Stimulated activated CD4-positive, alpha-beta T cell treated with anti-CD3 and anti-CD28 coated beads, Interleukin-12 subunit alpha, Interleukin-12 subunit beta, amount 100 ng/mL, for 4 hours (primary cell): ENCODE measurements at regions not wholly inside any gene's neighbourhood (a gene's known extent, or its start where the extent isn't known, plus 50 kb on each side); places are given as distances from the start of the nearest gene placed in this dataset.
"Not testable (repeated sequence)": the region's sequence is repeated elsewhere in the genome, so short reads cannot be mapped to it uniquely, and the experiment has no call there.

Experiments
- DNase-seq: peaks from one replicate; pipeline ENCODE4 v3.0.0-alpha.2; 2020

- no peak for DNase-seq
Measured at GRCh38 chr3:5874931-5875341, 687.4 kb downstream of the EDEM1 start.

DNA sequence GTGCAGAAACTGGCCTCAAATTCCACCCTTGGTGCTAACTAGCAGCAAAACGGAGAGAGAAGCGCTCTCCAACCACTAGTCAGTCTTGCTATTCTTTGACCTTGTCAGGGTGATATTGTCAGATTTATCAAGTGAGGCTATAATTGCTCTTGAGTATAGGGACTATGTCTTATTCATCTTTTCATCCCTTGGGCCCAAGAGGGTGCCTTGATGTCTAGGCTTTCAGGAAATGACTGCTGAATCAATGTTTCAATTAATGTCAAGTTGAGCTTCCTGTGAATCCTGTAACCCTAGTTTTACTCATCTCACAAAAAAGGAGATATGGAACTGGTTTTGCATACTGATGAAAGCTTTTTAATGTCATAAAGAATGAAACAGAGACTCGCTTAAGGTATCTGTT lies 701.3 kb downstream of the EDEM1 start:
- DNase-seq = no peak

DNA sequence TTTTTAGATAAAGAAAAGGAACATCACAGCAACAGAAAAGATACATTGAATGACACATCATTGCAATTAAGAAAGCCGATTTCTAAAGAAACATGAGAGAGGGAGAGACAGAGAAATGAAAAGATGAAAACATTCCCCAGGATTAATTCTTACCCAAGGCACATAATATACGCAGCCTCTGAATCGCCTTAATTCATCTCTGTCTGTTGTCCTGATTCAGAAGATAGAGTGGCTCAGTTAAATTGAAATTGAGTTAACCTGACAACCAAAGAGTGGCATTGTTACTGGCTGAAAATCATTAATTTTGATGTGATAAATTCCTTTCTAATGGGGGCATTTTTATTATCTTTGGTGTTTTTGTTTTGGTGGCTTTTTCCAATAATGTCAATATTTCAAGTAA lies 701.9 kb downstream of the EDEM1 start:
- no peak for DNase-seq

- DNase-seq = no peak
Measured at GRCh38 chr3:5891711-5892110, 704.2 kb downstream of the EDEM1 start.

- no peak for DNase-seq
Measured at GRCh38 chr3:5898106-5898505, 710.6 kb downstream of the EDEM1 start.

DNA sequence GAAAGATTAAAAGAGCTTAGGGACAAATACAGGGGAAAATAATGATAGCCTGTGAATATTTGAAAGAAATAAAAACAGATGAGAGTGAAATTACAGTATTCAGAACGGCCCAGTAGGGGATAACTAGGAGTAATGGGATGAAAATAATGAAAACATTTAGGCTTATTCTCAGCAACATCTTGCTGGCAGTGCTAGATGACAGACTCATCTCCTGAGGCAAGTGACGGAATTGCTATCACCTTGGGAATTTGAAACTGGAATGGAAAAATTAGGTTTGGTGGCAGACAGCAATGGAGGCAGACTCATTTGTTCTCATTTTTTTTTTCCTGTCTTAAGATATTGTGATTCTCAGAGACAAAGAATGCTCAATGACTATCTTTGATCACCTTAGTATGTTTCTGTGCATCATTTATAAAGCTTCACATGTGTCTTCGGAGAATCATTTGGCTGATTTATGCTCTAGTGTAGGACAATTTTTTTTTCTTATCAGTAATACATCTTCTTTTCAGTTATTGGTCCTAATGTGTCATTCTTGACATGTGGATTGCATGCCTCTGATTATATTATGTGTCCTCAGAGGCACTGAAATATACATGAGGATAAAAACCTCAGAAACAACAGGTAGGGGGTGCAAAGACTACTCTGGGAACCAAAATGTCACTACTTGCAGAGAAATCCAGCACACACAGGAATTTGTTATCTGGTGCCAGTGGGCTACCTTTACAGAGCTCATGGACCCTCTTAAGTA lies 711.7 kb downstream of the EDEM1 start:
- DNase-seq = no peak

DNA sequence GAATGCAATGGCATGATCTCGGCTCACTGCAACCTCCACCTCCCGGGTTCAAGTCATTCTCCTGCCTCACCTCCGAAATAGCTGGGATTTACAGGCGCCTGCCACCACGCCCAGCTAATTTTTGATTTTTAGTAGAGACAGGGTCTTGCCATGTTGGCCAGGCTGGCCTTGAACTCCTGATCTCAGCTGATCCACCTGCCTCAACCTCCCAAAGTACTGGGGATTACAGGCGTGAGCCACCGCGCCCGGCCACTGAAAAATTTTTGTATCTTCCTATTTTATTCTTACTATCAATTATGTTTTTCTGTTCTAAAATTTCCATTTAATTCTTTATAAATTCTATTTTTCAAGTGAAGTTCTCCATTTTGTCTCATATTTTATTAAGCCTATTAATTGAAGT lies 730.4 kb downstream of the EDEM1 start:
- no peak for DNase-seq

- no peak for DNase-seq
Measured at GRCh38 chr3:5918626-5919025, 731.1 kb downstream of the EDEM1 start.

GRCh38 chr3:5929027-5929426 lies 741.5 kb downstream of the EDEM1 start:
- DNase-seq = no peak

DNA sequence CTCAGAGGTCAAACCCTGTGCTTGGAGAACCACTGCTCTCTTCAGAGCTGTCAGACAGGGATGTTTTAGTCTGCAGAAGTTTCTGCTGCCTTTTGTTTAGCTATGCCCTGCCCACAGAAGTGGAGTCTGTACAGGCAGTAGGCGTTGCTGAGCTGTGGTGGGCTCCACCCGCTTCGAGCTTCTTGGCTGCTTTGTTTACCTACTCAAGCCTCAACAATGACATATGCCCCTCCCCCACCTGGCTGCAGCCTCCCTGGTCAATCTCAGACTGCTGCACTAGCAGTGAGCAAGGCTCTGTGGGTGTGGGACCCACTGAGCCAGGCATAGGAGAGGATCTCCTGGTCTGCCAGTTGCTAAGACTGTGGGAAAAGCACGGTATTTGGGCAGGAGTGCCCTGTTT lies 756.6 kb downstream of the EDEM1 start:
- DNase-seq = not testable (repeated sequence)

- no peak for DNase-seq
Measured at GRCh38 chr3:5948084-5948483, 760.6 kb downstream of the EDEM1 start.

- no peak for DNase-seq
Measured at GRCh38 chr3:5951026-5951425, 763.5 kb downstream of the EDEM1 start.

DNA sequence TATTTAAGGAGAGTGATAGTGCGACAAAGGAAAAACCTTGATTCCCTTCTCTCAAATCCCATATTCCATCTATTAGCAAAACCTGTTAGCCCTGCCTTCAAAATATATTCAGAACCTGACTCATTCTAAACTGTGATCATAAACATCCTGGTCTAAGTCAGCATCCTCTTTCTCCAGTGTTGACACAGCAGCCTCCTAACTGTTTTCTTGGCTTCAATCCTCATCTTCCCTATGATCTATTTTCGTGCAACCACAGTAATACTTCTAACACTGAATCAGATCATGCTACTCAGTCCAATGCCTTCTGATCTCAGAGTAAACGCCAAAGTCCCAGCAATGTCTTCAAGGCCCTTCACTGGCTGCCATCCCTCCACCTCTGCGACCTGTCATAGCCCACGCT lies 785.1 kb downstream of the EDEM1 start:
- DNase-seq = no peak

GRCh38 chr3:5974630-5975322 lies 787.3 kb downstream of the EDEM1 start:
- no peak for DNase-seq

GRCh38 chr3:5977331-5977730 lies 789.8 kb downstream of the EDEM1 start:
- no peak for DNase-seq

DNA sequence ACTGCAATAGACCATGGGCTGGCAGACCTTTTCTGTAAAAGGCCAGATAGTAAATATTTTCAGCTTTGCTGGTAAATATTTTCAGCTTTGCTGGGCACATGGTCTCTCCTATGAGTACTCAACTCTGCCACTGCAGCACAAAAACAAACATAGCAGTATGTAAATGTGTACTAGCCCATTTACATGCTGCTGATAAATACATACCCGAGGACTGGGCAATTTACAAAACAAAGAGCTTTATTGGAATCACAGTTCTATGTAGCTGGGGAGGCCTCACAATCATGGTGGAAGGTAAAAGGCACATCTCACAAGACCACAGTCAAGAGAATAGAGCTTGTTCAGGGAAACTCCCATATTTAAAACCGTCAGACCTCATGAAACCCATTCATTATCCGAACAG lies 793.0 kb downstream of the EDEM1 start:
- DNase-seq = no peak

GRCh38 chr3:5994651-5995050 lies 807.1 kb downstream of the EDEM1 start:
- no peak for DNase-seq

- no peak for DNase-seq
Measured at GRCh38 chr3:6018456-6018855, 830.9 kb downstream of the EDEM1 start.

DNA sequence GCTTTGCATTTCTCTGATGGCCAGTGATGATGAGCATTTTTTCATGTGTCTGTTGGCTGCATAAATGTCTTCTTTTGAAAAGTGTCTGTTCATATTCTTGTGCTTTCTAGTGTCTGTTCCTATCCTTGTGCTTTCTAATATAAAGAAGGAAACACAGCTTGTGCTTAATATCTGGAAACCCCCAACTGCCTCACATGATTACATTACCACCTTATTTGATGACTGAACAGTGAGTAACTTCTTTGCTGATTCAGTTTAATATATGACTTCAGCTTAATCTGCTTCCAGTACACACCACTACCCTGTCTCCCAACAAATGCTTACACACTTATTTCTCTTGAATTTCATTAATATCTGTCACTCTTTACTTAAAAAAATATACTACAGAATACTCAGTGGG lies 835.1 kb downstream of the EDEM1 start:
- DNase-seq = no peak

- no peak for DNase-seq
Measured at GRCh38 chr3:6025032-6025431, 835.9 kb upstream of the GRM7 start.

GRCh38 chr3:6030648-6031047 lies 830.3 kb upstream of the GRM7 start:
- DNase-seq = not testable (repeated sequence)

DNA sequence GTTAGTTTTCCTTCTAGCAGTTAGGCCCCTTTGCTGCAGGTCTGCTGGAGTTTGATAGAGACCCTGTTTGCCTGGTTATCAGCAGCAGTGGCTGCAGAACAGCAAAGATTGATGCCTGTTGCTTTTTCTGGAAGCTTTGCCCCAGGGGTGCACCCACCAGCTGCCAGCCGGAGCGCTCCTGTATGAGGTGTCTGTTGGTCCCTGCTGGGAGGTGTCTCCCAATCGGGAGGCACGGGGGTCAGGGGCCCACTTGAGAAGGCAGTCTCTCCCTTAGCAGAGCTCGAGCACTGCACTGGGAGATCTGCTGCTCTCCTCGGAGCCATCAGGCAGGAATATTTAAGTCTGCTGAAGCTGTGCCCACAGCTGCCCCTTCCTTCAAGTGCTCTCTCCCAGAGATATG lies 825.3 kb upstream of the GRM7 start:
- no peak for DNase-seq

DNA sequence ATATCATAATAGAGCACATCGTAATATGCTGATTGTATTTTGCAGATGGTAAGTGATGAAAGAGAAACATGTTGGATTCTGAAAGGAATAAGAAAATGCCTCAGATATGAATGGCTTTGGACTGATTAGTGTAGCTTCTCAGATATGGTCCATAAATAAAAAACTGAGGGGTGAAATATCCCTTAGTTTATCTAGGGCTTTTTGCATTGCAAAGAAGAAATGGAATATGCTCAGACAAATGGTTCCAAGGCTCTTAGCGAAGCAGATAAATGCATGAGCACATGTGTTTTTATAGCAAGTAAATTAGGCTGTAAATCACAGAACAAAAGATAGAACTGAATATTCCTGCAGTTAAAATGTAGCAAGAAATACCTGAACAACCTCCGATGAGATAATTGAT lies 820.9 kb upstream of the GRM7 start:
- DNase-seq = no peak

DNA sequence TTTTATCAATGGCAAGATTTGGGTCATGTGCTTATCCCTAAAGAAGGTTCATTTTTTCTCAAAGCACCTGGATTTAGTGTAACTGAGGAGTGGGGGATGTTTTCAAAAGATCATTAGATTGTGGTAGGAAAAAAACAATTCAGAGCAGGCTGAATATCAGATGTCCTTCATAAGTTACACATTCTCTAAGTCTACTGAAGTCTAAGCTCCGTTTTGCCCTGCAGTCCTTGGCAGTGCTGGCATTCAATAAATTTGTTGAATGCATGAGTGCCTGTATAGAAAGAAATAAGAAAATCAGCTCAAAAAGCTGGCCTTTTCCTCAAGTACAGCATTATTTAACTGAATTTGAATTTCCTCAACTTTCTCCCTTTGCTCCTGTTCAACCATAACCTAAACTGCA lies 819.0 kb upstream of the GRM7 start:
- DNase-seq = no peak

- no peak for DNase-seq
Measured at GRCh38 chr3:6047016-6047415, 813.9 kb upstream of the GRM7 start.
